WTC11 (cell line): ENCODE measurements at regions not wholly inside any gene's neighbourhood (a gene's known extent, or its start where the extent isn't known, plus 50 kb on each side); places are given as distances from the start of the nearest gene placed in this dataset.

Experiments used
- ATAC-seq: fragments of 200-7000 bp; cut with Tn5 transposase; 2 replicates; pipeline ENCODE4 v1.10.0; 2021; ENCODE audit warnings: mild to moderate bottlenecking, moderate library complexity
- CTCF ChIA-PET: fragments of 300-600 bp; sonication (Branson Sonifier 250); formaldehyde crosslinking; loops from one replicate; lab custom pipeline; 2021; ENCODE audit warnings: antibody characterized with exemption; lab: Charles Lee
- POLR2A ChIA-PET: fragments of 350-600 bp; sonication (Branson Sonifier 250); formaldehyde crosslinking; loops from one replicate; lab custom pipeline; 2021; ENCODE audit warnings: antibody characterized with exemption; lab: Charles Lee
- DNase-seq: peaks from one replicate; pipeline ENCODE4 v3.0.0; 2021; ENCODE audit warnings: low spot score
- H3K27ac Mint-ChIP-seq: 2 replicates; pipeline ENCODE4 v1.8.0; 2021; ENCODE audit warnings: mixed read lengths
- H3K27me3 Mint-ChIP-seq: 2 replicates; pipeline ENCODE4 v1.8.0; 2021; ENCODE audit warnings: low read depth, mild to moderate bottlenecking, moderate library complexity, mixed read lengths
- H3K36me3 Mint-ChIP-seq: 2 replicates; pipeline ENCODE4 v1.8.0; 2021; ENCODE audit warnings: mixed read lengths
- H3K4me1 Mint-ChIP-seq: 2 replicates; pipeline ENCODE4 v1.8.0; 2022; ENCODE audit warnings: mixed read lengths
- H3K4me3 Mint-ChIP-seq: 2 replicates; pipeline ENCODE4 v1.8.0; 2021; ENCODE audit warnings: mild to moderate bottlenecking, moderate library complexity, mixed read lengths
- H3K9me3 Mint-ChIP-seq: 2 replicates; pipeline ENCODE4 v1.8.0; 2021; ENCODE audit warnings: mixed read lengths
- CREM ChIP-seq: sonication (generic); formaldehyde crosslinking; IDR thresholded peaks from 2 replicates; pipeline ENCODE4 v1.8.1; 2022; ENCODE audit warnings: mild to moderate bottlenecking, missing genetic modification reagents, moderate library complexity
- EMX1 ChIP-seq: fragments of 250-450 bp; sonication (Bioruptor Pico); IDR thresholded peaks from 2 replicates; pipeline ENCODE4 v1.8.0; 2021; ENCODE audit warnings: mild to moderate bottlenecking
- ESRRA ChIP-seq: sonication (generic); formaldehyde crosslinking; IDR thresholded peaks from 2 replicates; pipeline ENCODE4 v1.8.1; 2022; ENCODE audit warnings: mild to moderate bottlenecking, missing genetic modification reagents, borderline replicate concordance
- ETV6 ChIP-seq: sonication (generic); formaldehyde crosslinking; IDR thresholded peaks from 2 replicates; pipeline ENCODE4 v1.8.1; 2022; ENCODE audit warnings: mild to moderate bottlenecking, missing genetic modification reagents
- MXD4 ChIP-seq: fragments of 250-450 bp; sonication (Bioruptor Pico); IDR thresholded peaks from 2 replicates; pipeline ENCODE4 v1.8.0; 2021; ENCODE audit warnings: mild to moderate bottlenecking, moderate library complexity, borderline replicate concordance
- NFYB ChIP-seq: sonication (generic); formaldehyde crosslinking; conservative IDR thresholded peaks from 2 replicates; pipeline ENCODE4 v1.8.0; 2022; ENCODE audit warnings: low read depth, missing genetic modification reagents
- NR1H2 ChIP-seq: sonication (generic); formaldehyde crosslinking; IDR thresholded peaks from 2 replicates; pipeline ENCODE4 v1.9.0; 2021; ENCODE audit warnings: mild to moderate bottlenecking, moderate library complexity, missing genetic modification reagents
- NR3C1 ChIP-seq: sonication (generic); formaldehyde crosslinking; conservative IDR thresholded peaks from 2 replicates; pipeline ENCODE4 v1.8.1; 2023; ENCODE audit warnings: low read depth, mild to moderate bottlenecking, missing genetic modification reagents
- TEAD1 ChIP-seq: sonication (generic); formaldehyde crosslinking; IDR thresholded peaks from 2 replicates; pipeline ENCODE4 v1.8.0; 2022; ENCODE audit warnings: mild to moderate bottlenecking, missing genetic modification reagents
- ZBTB21 ChIP-seq: sonication (generic); formaldehyde crosslinking; IDR thresholded peaks from 2 replicates; pipeline ENCODE4 v1.8.1; 2023; ENCODE audit warnings: mild to moderate bottlenecking, missing genetic modification reagents, borderline replicate concordance
- ZNF263 ChIP-seq: sonication (generic); formaldehyde crosslinking; IDR thresholded peaks from 2 replicates; pipeline ENCODE4 v1.8.1; 2022; ENCODE audit warnings: low read depth, mild to moderate bottlenecking, moderate library complexity, missing genetic modification reagents
- ZNF671 ChIP-seq: fragments of 250-450 bp; sonication (Bioruptor Pico); IDR thresholded peaks from 2 replicates; pipeline ENCODE4 v1.8.0; 2021; ENCODE audit warnings: mild to moderate bottlenecking
- TF ChIP-seq, protein P1 (sequence below): sonication (generic); formaldehyde crosslinking; IDR thresholded peaks from 2 replicates; pipeline ENCODE4 v1.8.0; 2023; ENCODE audit warnings: missing genetic modification reagents
- TF ChIP-seq, protein P2 (sequence below): sonication (generic); formaldehyde crosslinking; IDR thresholded peaks from 2 replicates; pipeline ENCODE4 v1.8.1; 2023; ENCODE audit warnings: mild to moderate bottlenecking, missing genetic modification reagents, moderate library complexity
- TF ChIP-seq, protein P3 (sequence below): sonication (generic); formaldehyde crosslinking; IDR thresholded peaks from 2 replicates; pipeline ENCODE4 v1.8.0; 2022; ENCODE audit warnings: mild to moderate bottlenecking, missing genetic modification reagents
- TF ChIP-seq, protein P4 (sequence below): fragments of 250-450 bp; sonication (Bioruptor Pico); IDR thresholded peaks from 2 replicates; pipeline ENCODE4 v1.9.0; 2021; ENCODE audit warnings: mild to moderate bottlenecking
- TF ChIP-seq, protein P5 (sequence below): sonication (generic); formaldehyde crosslinking; IDR thresholded peaks from 2 replicates; pipeline ENCODE4 v1.8.1; 2022; ENCODE audit warnings: mild to moderate bottlenecking, missing genetic modification reagents, moderate library complexity, borderline replicate concordance
- TF ChIP-seq, protein P6 (sequence below): sonication (generic); formaldehyde crosslinking; IDR thresholded peaks from 2 replicates; pipeline ENCODE4 v1.8.0; 2023; ENCODE audit warnings: missing genetic modification reagents, mild to moderate bottlenecking, borderline replicate concordance
- TF ChIP-seq, protein P7 (sequence below): fragments of 250-450 bp; sonication (Bioruptor Pico); IDR thresholded peaks from 2 replicates; pipeline ENCODE4 v1.9.0; 2021; ENCODE audit warnings: moderate library complexity, mild to moderate bottlenecking, inconsistent platforms, borderline replicate concordance
- TF ChIP-seq, protein P8 (sequence below): fragments of 250-450 bp; sonication (Bioruptor Pico); IDR thresholded peaks from 2 replicates; pipeline ENCODE4 v1.8.0; 2021; ENCODE audit warnings: mild to moderate bottlenecking

DNA sequence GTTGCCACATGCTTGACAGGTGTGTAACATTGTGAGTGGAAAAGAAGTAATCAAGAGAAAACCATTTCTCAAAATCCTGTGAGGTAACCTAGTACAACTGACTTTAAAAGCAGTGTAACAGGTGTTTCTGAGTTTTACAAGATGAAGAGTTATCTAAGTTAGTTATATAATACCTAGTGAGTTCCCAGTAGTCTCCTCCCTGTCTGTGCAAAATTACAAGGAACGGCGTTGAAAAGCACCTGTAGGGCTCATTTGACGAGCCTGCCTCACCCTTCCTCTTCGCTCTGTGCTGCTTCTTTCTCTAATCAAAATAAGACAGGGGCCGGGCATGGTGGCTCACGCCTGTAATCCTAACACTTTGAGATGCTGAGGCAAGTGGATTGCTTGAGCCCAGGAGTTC, 132.9 kb upstream of the SLC30A5 start (continued):
- TF ChIP-seq NFYB (no peak), TEAD1 (CRISPR knock-in tag) (no peak), ZBTB21 (CRISPR knock-in tag) (no peak), NR3C1 (CRISPR knock-in tag) (no peak)
- TF ChIP-seq, protein P1, sequence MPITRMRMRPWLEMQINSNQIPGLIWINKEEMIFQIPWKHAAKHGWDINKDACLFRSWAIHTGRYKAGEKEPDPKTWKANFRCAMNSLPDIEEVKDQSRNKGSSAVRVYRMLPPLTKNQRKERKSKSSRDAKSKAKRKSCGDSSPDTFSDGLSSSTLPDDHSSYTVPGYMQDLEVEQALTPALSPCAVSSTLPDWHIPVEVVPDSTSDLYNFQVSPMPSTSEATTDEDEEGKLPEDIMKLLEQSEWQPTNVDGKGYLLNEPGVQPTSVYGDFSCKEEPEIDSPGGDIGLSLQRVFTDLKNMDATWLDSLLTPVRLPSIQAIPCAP = no peak
- TF ChIP-seq, protein P2, sequence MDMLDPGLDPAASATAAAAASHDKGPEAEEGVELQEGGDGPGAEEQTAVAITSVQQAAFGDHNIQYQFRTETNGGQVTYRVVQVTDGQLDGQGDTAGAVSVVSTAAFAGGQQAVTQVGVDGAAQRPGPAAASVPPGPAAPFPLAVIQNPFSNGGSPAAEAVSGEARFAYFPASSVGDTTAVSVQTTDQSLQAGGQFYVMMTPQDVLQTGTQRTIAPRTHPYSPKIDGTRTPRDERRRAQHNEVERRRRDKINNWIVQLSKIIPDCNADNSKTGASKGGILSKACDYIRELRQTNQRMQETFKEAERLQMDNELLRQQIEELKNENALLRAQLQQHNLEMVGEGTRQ (CRISPR knock-in tag) = no peak
- TF ChIP-seq, protein P3, sequence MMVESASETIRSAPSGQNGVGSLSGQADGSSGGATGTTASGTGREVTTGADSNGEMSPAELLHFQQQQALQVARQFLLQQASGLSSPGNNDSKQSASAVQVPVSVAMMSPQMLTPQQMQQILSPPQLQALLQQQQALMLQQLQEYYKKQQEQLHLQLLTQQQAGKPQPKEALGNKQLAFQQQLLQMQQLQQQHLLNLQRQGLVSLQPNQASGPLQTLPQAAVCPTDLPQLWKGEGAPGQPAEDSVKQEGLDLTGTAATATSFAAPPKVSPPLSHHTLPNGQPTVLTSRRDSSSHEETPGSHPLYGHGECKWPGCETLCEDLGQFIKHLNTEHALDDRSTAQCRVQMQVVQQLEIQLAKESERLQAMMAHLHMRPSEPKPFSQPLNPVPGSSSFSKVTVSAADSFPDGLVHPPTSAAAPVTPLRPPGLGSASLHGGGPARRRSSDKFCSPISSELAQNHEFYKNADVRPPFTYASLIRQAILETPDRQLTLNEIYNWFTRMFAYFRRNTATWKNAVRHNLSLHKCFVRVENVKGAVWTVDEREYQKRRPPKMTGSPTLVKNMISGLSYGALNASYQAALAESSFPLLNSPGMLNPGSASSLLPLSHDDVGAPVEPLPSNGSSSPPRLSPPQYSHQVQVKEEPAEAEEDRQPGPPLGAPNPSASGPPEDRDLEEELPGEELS (CRISPR knock-in tag) = no peak

DNA sequence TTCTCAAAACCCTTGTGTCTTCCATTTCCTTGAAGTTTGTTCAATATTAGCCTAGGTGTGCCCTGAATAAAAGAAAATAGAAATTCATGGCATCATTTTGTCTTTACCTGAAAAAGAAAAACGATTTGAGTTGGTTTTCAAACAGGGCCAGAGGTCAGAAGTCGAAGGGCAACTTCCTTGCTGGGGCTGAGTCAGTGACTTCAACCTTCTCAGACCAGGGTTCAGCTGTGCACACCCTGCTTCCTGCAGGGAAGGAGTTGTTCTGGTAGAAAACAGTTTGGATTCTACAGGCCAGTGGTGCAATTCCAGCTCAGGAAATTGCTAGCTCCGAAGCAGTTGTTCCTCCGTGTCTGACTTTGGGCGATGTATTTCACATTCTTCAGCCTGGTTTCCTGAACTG, 132.1 kb upstream of the SLC30A5 start:
- DNase-seq = no peak

More for the DNA sequence above, 132.1 kb upstream of the SLC30A5 start:
- Mint-ChIP-seq H3K9me3 (peaks cover 3% of the 10 kb centered on the region; the same call in 1 of the 2 replicates), H3K27me3 (no peaks in the 10 kb centered on the region), H3K4me3 (no peak overlapping the region), H3K27ac (no peak overlapping the region), H3K4me1 (peaks cover 7% of the 10 kb centered on the region), H3K36me3 (peaks cover 3% of the 10 kb centered on the region; the same call in 1 of the 2 replicates)
- TF ChIP-seq EMX1 (CRISPR knock-in tag) (no peak), MXD4 (CRISPR knock-in tag) (no peak), ZNF263 (no peak), ETV6 (CRISPR knock-in tag) (no peak), NR1H2 (no peak), ESRRA (CRISPR knock-in tag) (no peak), CREM (CRISPR knock-in tag) (no peak), ZNF671 (CRISPR knock-in tag) (no peak)
- TF ChIP-seq, protein P4, sequence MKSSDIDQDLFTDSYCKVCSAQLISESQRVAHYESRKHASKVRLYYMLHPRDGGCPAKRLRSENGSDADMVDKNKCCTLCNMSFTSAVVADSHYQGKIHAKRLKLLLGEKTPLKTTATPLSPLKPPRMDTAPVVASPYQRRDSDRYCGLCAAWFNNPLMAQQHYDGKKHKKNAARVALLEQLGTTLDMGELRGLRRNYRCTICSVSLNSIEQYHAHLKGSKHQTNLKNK (CRISPR knock-in tag) = no peak
- TF ChIP-seq, protein P5, sequence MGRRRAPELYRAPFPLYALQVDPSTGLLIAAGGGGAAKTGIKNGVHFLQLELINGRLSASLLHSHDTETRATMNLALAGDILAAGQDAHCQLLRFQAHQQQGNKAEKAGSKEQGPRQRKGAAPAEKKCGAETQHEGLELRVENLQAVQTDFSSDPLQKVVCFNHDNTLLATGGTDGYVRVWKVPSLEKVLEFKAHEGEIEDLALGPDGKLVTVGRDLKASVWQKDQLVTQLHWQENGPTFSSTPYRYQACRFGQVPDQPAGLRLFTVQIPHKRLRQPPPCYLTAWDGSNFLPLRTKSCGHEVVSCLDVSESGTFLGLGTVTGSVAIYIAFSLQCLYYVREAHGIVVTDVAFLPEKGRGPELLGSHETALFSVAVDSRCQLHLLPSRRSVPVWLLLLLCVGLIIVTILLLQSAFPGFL (CRISPR knock-in tag) = no peak
- TF ChIP-seq, protein P3 (CRISPR knock-in tag) = no peak
- TF ChIP-seq, protein P6, sequence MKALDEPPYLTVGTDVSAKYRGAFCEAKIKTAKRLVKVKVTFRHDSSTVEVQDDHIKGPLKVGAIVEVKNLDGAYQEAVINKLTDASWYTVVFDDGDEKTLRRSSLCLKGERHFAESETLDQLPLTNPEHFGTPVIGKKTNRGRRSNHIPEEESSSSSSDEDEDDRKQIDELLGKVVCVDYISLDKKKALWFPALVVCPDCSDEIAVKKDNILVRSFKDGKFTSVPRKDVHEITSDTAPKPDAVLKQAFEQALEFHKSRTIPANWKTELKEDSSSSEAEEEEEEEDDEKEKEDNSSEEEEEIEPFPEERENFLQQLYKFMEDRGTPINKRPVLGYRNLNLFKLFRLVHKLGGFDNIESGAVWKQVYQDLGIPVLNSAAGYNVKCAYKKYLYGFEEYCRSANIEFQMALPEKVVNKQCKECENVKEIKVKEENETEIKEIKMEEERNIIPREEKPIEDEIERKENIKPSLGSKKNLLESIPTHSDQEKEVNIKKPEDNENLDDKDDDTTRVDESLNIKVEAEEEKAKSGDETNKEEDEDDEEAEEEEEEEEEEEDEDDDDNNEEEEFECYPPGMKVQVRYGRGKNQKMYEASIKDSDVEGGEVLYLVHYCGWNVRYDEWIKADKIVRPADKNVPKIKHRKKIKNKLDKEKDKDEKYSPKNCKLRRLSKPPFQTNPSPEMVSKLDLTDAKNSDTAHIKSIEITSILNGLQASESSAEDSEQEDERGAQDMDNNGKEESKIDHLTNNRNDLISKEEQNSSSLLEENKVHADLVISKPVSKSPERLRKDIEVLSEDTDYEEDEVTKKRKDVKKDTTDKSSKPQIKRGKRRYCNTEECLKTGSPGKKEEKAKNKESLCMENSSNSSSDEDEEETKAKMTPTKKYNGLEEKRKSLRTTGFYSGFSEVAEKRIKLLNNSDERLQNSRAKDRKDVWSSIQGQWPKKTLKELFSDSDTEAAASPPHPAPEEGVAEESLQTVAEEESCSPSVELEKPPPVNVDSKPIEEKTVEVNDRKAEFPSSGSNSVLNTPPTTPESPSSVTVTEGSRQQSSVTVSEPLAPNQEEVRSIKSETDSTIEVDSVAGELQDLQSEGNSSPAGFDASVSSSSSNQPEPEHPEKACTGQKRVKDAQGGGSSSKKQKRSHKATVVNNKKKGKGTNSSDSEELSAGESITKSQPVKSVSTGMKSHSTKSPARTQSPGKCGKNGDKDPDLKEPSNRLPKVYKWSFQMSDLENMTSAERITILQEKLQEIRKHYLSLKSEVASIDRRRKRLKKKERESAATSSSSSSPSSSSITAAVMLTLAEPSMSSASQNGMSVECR (CRISPR knock-in tag) = no peak
- TF ChIP-seq, protein P7, sequence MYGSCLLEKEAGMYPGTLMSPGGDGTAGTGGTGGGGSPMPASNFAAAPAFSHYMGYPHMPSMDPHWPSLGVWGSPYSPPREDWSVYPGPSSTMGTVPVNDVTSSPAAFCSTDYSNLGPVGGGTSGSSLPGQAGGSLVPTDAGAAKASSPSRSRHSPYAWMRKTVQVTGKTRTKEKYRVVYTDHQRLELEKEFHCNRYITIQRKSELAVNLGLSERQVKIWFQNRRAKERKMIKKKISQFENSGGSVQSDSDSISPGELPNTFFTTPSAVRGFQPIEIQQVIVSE (CRISPR knock-in tag) = no peak
- TF ChIP-seq, protein P8, sequence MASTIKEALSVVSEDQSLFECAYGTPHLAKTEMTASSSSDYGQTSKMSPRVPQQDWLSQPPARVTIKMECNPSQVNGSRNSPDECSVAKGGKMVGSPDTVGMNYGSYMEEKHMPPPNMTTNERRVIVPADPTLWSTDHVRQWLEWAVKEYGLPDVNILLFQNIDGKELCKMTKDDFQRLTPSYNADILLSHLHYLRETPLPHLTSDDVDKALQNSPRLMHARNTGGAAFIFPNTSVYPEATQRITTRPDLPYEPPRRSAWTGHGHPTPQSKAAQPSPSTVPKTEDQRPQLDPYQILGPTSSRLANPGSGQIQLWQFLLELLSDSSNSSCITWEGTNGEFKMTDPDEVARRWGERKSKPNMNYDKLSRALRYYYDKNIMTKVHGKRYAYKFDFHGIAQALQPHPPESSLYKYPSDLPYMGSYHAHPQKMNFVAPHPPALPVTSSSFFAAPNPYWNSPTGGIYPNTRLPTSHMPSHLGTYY = no peak
- no peak for ATAC-seq
- CTCF ChIA-PET = interaction anchor here (0.7 to 0.8 kb wide), 2 partner anchors 189 to 636 kb away, joined by 3 to 4 read pairs; no protein-coding TSS in a partner anchor
- POLR2A ChIA-PET = no interaction called here
